A549 (cell line): ENCODE measurements at regions not wholly inside any gene's neighbourhood (a gene's known extent, or its start where the extent isn't known, plus 50 kb on each side); places are given as distances from the start of the nearest gene placed in this dataset.

Experiments used
- ATAC-seq, 2 experiments: fragments of 200-7000 bp in 1 of 2; fragments of >200 bp in 1 of 2; cut with Nextera tagmentation in 1 of 2; cut with Tn5 transposase in 1 of 2; 3 replicates each; pipeline versions ENCODE4 v1.8.0 to v1.9.1; 2018 to 2020; ENCODE audit warnings: mild to moderate bottlenecking in 1 of 2, moderate library complexity in 1 of 2
- CTCF ChIA-PET: fragments of 300-600 bp; sonication (Branson Sonifier 250); formaldehyde crosslinking; extraction: SDS; loops from one replicate; lab custom pipeline; 2021; ENCODE audit warnings: antibody characterized with exemption, inconsistent platforms; lab: Yijun Ruan, JAX
- POLR2A ChIA-PET: fragments of 350-600 bp; formaldehyde crosslinking; extraction: SDS; loops from one replicate; lab custom pipeline; 2021; ENCODE audit warnings: antibody characterized with exemption, inconsistent platforms; lab: Yijun Ruan, JAX
- DNase-seq, 2 experiments: peaks; one replicate each; pipeline versions ENCODE4 v3.0.0 to v3.0.0-alpha.2; 2011 to 2016; ENCODE audit warnings: low read depth in 1 of 2, low spot score in 1 of 2
- FAIRE-seq: peaks from 2 replicates; lab custom pipeline; 2011; peaks lifted over from hg19 to GRCh38; lab: Jason Lieb, UNC
- H3K27ac ChIP-seq, 2 experiments: fragments of >200 bp; sonication (Bioruptor Twin); formaldehyde crosslinking; 3 replicates each; pipeline ENCODE4 v1.5.1; 2016 to 2017
- H3K4me1 ChIP-seq: fragments of >200 bp; sonication (Bioruptor Twin); formaldehyde crosslinking; 3 replicates; pipeline ENCODE4 v1.6.1; 2016
- H3K4me2 ChIP-seq: fragments of >200 bp; sonication (Bioruptor Twin); formaldehyde crosslinking; 3 replicates; pipeline ENCODE4 v1.6.1; 2016
- H3K4me3 ChIP-seq: fragments of >200 bp; sonication (Bioruptor Twin); formaldehyde crosslinking; 3 replicates; pipeline ENCODE4 v1.5.1; 2016
- H3K9me3 ChIP-seq: fragments of >200 bp; sonication (Bioruptor Twin); formaldehyde crosslinking; 3 replicates; pipeline ENCODE4 v1.6.1; 2016
- CBX2 ChIP-seq: fragments of 200-600 bp; sonication (generic); IDR thresholded peaks from 2 replicates; pipeline ENCODE4 v1.6.1; 2016; ENCODE audit warnings: low read depth, mild to moderate bottlenecking, borderline replicate concordance
- CBX8 ChIP-seq: fragments of 200-600 bp; sonication (generic); IDR thresholded peaks from 2 replicates; pipeline ENCODE4 v1.6.1; 2016
- CHD2 ChIP-seq: fragments of 150-350 bp; IDR thresholded peaks from 2 replicates; pipeline ENCODE4 v1.6.1; 2014; ENCODE audit warnings: low read length; ENCODE audit not compliant: partially characterized antibody
- CHD4 ChIP-seq: fragments of 200-600 bp; sonication (generic); IDR thresholded peaks from 2 replicates; pipeline ENCODE4 v1.6.1; 2016; ENCODE audit warnings: antibody characterized with exemption, mild to moderate bottlenecking, borderline replicate concordance
- EHF ChIP-seq: fragments of 250-450 bp; sonication (Bioruptor Pico); IDR thresholded peaks from 2 replicates; pipeline ENCODE4 v1.5.0; 2020; ENCODE audit warnings: mild to moderate bottlenecking
- EP300 ChIP-seq, 2 experiments: fragments of >200 bp; sonication (Bioruptor Twin); formaldehyde crosslinking; IDR thresholded peaks; 2 replicates in 1 of 2; 3 replicates in 1 of 2; pipeline ENCODE4 v1.6.1; 2016 to 2017
- FOSB ChIP-seq: fragments of 250-450 bp; sonication (Bioruptor Pico); IDR thresholded peaks from 2 replicates; pipeline ENCODE4 v1.5.0; 2020; ENCODE audit warnings: mild to moderate bottlenecking, moderate library complexity
- FOSL2 ChIP-seq, 2 experiments: fragments of 450-650 bp in 1 of 2; fragments of >200 bp in 1 of 2; sonication (Bioruptor Twin) in 1 of 2; formaldehyde crosslinking; IDR thresholded peaks; 2 replicates each; pipeline versions ENCODE4 v1.5.0 to v1.6.1; 2016 to 2020; ENCODE audit warnings: mild to moderate bottlenecking in 1 of 2, moderate library complexity in 1 of 2
- FOXS1 ChIP-seq: fragments of 250-450 bp; sonication (Bioruptor Pico); IDR thresholded peaks from 2 replicates; pipeline ENCODE4 v1.5.0; 2020; ENCODE audit warnings: mild to moderate bottlenecking, moderate library complexity
- GATA3 ChIP-seq: IDR thresholded peaks from 2 replicates; pipeline ENCODE4 v1.6.1; 2012; ENCODE audit warnings: borderline replicate concordance
- HEYL ChIP-seq: fragments of 250-450 bp; sonication (Bioruptor Pico); IDR thresholded peaks from 2 replicates; pipeline ENCODE4 v1.8.0; 2021; ENCODE audit warnings: mild to moderate bottlenecking, moderate library complexity
- HOXB13 ChIP-seq: fragments of 250-450 bp; sonication (Bioruptor Pico); IDR thresholded peaks from 2 replicates; pipeline ENCODE4 v1.5.0; 2020; ENCODE audit warnings: low read depth, mild to moderate bottlenecking, moderate library complexity
- HOXB5 ChIP-seq: fragments of 250-450 bp; sonication (Bioruptor Pico); IDR thresholded peaks from 2 replicates; pipeline ENCODE4 v1.5.0; 2020; ENCODE audit warnings: mild to moderate bottlenecking, moderate library complexity
- JUN ChIP-seq, 2 experiments: fragments of >200 bp; sonication (Bioruptor Twin); formaldehyde crosslinking; IDR thresholded peaks; 2 replicates in 1 of 2; 3 replicates in 1 of 2; pipeline ENCODE4 v1.6.1; 2016 to 2017
- JUNB ChIP-seq: fragments of >200 bp; sonication (Bioruptor Twin); formaldehyde crosslinking; IDR thresholded peaks from 2 replicates; pipeline ENCODE4 v1.6.1; 2016
- KDM1A ChIP-seq: fragments of 200-600 bp; sonication (generic); IDR thresholded peaks from 2 replicates; pipeline ENCODE4 v1.6.1; 2016; ENCODE audit warnings: low read depth, mild to moderate bottlenecking
- KDM5A ChIP-seq: fragments of 200-600 bp; sonication (generic); IDR thresholded peaks from 2 replicates; pipeline ENCODE4 v1.6.1; 2016; ENCODE audit warnings: antibody characterized with exemption, mild to moderate bottlenecking
- MYC ChIP-seq: IDR thresholded peaks from 2 replicates; pipeline ENCODE4 v1.6.1; 2012; ENCODE audit warnings: mild to moderate bottlenecking, inconsistent platforms, low read length, improper control_type of control experiment, borderline replicate concordance
- NPAS2 ChIP-seq: fragments of 250-450 bp; sonication (Bioruptor Pico); IDR thresholded peaks from 2 replicates; pipeline ENCODE4 v1.8.0; 2022; ENCODE audit warnings: mild to moderate bottlenecking, moderate library complexity, borderline replicate concordance
- NR3C1 ChIP-seq: fragments of >200 bp; sonication (Bioruptor Twin); formaldehyde crosslinking; IDR thresholded peaks from 3 replicates; pipeline ENCODE4 v1.6.1; 2017
- POLR2A ChIP-seq: IDR thresholded peaks from 2 replicates; pipeline ENCODE4 v1.6.1; 2012; ENCODE audit warnings: mild to moderate bottlenecking, low read length
- RARB ChIP-seq: fragments of 250-450 bp; sonication (Bioruptor Pico); IDR thresholded peaks from 2 replicates; pipeline ENCODE4 v1.8.0; 2021; ENCODE audit warnings: mild to moderate bottlenecking, moderate library complexity
- RNF2 ChIP-seq: fragments of 200-600 bp; sonication (generic); IDR thresholded peaks from 2 replicates; pipeline ENCODE4 v1.6.1; 2016; ENCODE audit warnings: low read depth, mild to moderate bottlenecking, antibody characterized with exemption, moderate library complexity, borderline replicate concordance
- SMC3 ChIP-seq: fragments of >200 bp; sonication (Bioruptor Twin); formaldehyde crosslinking; IDR thresholded peaks from 3 replicates; pipeline ENCODE4 v1.6.1; 2018; ENCODE audit warnings: inconsistent platforms
- ZC3H11A ChIP-seq: fragments of 450-650 bp; IDR thresholded peaks from 2 replicates; pipeline ENCODE4 v1.6.1; 2014; ENCODE audit warnings: antibody characterized with exemption, mild to moderate bottlenecking
- ZFP36 ChIP-seq: fragments of 450-650 bp; IDR thresholded peaks from 2 replicates; pipeline ENCODE4 v1.6.1; 2014; ENCODE audit warnings: borderline replicate concordance; ENCODE audit not compliant: partially characterized antibody
- ZNF302 ChIP-seq: fragments of 250-450 bp; sonication (Bioruptor Pico); IDR thresholded peaks from 2 replicates; pipeline ENCODE4 v1.9.0; 2021; ENCODE audit warnings: inconsistent platforms, mild to moderate bottlenecking, moderate library complexity
- WGBS: methylation state at CpG from one replicate; pipeline ENCODE4 v1.1.6; 2017; ENCODE audit errors: missing lambda C conversion rate; 5-methylcytosine and 5-hydroxymethylcytosine counted together
- TF ChIP-seq, protein P1 (sequence below): IDR thresholded peaks from 2 replicates; pipeline ENCODE4 v1.6.1; 2012
- TF ChIP-seq, protein P2 (sequence below): fragments of >200 bp; sonication (Bioruptor Twin); formaldehyde crosslinking; IDR thresholded peaks from 2 replicates; pipeline ENCODE4 v1.6.1; 2016
- TF ChIP-seq, protein P3 (sequence below): fragments of >200 bp; sonication (Bioruptor Twin); formaldehyde crosslinking; IDR thresholded peaks from 3 replicates; pipeline ENCODE4 v1.5.1; 2016
- TF ChIP-seq, protein P4 (sequence below): fragments of 150-350 bp; IDR thresholded peaks from 2 replicates; pipeline ENCODE4 v1.6.1; 2014; ENCODE audit warnings: low read depth, mild to moderate bottlenecking, low read length
- TF ChIP-seq, protein P5 (sequence below): fragments of >200 bp; sonication (Bioruptor Twin); formaldehyde crosslinking; IDR thresholded peaks from 3 replicates; pipeline ENCODE4 v1.6.1; 2016

DNA sequence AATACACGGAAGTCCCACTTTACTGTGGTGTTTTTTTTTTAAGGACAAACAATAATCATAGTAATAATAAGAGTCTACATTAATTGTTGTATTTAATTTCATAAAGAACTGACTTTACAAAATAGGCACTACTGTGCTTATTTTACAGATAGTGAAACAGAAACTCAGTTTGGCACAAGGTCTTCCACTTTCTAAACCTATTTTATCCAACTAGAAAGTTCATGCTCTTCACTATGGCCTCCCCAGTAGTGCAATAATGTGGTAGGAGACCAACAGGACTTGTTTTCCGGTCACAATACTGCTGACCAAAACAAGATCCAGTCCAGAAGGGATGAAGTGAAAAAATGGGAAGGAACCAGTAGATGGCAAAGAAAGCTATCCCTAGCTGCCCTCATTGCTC is 531.6 kb downstream of the CAAP1 start:
- H3K4me2 ChIP-seq: no peak overlapping the region
- no peak for FAIRE-seq
- TF ChIP-seq GATA3 (no peak), SMC3 (no peak), ZNF302 (CRISPR knock-in tag) (no peak), ZC3H11A (no peak), KDM5A (no peak), FOSB (CRISPR knock-in tag) (no peak), EHF (CRISPR knock-in tag) (no peak), JUNB (no peak), HEYL (no peak), CBX2 (no peak), JUN (IDR thresholded peaks at IDR 0.05) (no peak), CBX8 (no peak), NR3C1 (no peak), RNF2 (no peak), KDM1A (no peak)
- TF ChIP-seq, protein P1, sequence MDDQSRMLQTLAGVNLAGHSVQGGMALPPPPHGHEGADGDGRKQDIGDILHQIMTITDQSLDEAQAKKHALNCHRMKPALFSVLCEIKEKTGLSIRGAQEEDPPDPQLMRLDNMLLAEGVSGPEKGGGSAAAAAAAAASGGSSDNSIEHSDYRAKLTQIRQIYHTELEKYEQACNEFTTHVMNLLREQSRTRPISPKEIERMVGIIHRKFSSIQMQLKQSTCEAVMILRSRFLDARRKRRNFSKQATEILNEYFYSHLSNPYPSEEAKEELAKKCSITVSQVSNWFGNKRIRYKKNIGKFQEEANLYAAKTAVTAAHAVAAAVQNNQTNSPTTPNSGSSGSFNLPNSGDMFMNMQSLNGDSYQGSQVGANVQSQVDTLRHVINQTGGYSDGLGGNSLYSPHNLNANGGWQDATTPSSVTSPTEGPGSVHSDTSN: no peak
- TF ChIP-seq, protein P2, sequence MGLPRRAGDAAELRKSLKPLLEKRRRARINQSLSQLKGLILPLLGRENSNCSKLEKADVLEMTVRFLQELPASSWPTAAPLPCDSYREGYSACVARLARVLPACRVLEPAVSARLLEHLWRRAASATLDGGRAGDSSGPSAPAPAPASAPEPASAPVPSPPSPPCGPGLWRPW: no peak
- TF ChIP-seq, protein P3, sequence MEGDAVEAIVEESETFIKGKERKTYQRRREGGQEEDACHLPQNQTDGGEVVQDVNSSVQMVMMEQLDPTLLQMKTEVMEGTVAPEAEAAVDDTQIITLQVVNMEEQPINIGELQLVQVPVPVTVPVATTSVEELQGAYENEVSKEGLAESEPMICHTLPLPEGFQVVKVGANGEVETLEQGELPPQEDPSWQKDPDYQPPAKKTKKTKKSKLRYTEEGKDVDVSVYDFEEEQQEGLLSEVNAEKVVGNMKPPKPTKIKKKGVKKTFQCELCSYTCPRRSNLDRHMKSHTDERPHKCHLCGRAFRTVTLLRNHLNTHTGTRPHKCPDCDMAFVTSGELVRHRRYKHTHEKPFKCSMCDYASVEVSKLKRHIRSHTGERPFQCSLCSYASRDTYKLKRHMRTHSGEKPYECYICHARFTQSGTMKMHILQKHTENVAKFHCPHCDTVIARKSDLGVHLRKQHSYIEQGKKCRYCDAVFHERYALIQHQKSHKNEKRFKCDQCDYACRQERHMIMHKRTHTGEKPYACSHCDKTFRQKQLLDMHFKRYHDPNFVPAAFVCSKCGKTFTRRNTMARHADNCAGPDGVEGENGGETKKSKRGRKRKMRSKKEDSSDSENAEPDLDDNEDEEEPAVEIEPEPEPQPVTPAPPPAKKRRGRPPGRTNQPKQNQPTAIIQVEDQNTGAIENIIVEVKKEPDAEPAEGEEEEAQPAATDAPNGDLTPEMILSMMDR: no peak
- TF ChIP-seq, protein P4, sequence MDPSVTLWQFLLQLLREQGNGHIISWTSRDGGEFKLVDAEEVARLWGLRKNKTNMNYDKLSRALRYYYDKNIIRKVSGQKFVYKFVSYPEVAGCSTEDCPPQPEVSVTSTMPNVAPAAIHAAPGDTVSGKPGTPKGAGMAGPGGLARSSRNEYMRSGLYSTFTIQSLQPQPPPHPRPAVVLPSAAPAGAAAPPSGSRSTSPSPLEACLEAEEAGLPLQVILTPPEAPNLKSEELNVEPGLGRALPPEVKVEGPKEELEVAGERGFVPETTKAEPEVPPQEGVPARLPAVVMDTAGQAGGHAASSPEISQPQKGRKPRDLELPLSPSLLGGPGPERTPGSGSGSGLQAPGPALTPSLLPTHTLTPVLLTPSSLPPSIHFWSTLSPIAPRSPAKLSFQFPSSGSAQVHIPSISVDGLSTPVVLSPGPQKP: no peak
- TF ChIP-seq, all 56 proteins: peak for 0
- Histone ChIP-seq H3K4me3 (no peak overlapping the region), H3K9me3 (no peaks in the 10 kb centered on the region), H3K4me1 (no peaks in the 10 kb centered on the region), H3K27ac (no peak overlapping the region)
- ChIA-PET POLR2A (no interaction called here), CTCF (no interaction called here)
- 39% methylated on average over 2 of the region's 2 CpGs for WGBS
- DNase-seq (no peak), ATAC-seq (no peak)

DNA sequence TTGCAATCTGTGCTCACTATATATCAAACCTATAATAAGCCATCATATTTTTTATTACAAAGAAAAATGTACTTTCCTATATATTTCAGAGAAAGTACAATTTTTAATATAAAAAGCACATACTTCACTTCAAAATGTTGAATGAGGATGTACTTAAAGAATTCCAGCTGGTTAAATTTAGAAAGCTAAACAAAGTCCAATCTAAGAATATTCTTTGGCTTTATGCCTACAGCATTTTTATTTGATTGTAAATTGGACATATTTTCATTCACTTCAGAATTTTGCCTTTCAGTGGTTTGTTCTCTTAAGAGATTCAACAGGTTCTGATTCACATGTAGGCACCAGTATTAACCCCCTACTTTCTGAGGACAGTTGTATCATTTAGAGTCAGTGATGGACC is 533.8 kb downstream of the CAAP1 start:
- ChIA-PET CTCF (no interaction called here), POLR2A (no interaction called here)
- no peak overlapping the region for H3K4me2 ChIP-seq
- no peak overlapping the region for H3K4me3 ChIP-seq
- H3K4me1 ChIP-seq: no peaks in the 10 kb centered on the region
- no peak for DNase-seq
- no peak for FAIRE-seq
- TF ChIP-seq FOXS1 (CRISPR knock-in tag) (no peak), EP300 (IDR thresholded peaks at IDR 0.05) (no peak), HOXB5 (CRISPR knock-in tag) (no peak), CHD4 (no peak), JUN (IDR thresholded peaks at IDR 0.05) (no peak), ZFP36 (no peak), MYC (no peak), NPAS2 (CRISPR knock-in tag) (no peak), GATA3 (no peak), HOXB13 (CRISPR knock-in tag) (no peak), FOSL2 (IDR thresholded peaks at IDR 0.05) (no peak), FOSL2 (CRISPR knock-in tag; IDR thresholded peaks at IDR 0.05) (no peak), POLR2A (no peak), RARB (CRISPR knock-in tag) (no peak), CHD2 (no peak)
- TF ChIP-seq, protein P2: no peak
- TF ChIP-seq, protein P5, sequence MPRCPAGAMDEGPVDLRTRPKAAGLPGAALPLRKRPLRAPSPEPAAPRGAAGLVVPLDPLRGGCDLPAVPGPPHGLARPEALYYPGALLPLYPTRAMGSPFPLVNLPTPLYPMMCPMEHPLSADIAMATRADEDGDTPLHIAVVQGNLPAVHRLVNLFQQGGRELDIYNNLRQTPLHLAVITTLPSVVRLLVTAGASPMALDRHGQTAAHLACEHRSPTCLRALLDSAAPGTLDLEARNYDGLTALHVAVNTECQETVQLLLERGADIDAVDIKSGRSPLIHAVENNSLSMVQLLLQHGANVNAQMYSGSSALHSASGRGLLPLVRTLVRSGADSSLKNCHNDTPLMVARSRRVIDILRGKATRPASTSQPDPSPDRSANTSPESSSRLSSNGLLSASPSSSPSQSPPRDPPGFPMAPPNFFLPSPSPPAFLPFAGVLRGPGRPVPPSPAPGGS: no peak
- TF ChIP-seq, protein P3: no peak
- ATAC-seq: no peak
- H3K27ac ChIP-seq: no peak overlapping the region
- H3K9me3 ChIP-seq: no peaks in the 10 kb centered on the region
